HEK293 (cell line): ENCODE measurements at regions not wholly inside any gene's neighbourhood (a gene's known extent, or its start where the extent isn't known, plus 50 kb on each side); places are given as distances from the start of the nearest gene placed in this dataset.

Experiments
- CTCF ChIA-PET: fragments of 350-600 bp; formaldehyde crosslinking; extraction: SDS; loops from one replicate; lab custom pipeline; 2021; ENCODE audit warnings: antibody characterized with exemption; lab: Yijun Ruan, JAX
- POLR2A ChIA-PET: fragments of 300-600 bp; formaldehyde crosslinking; extraction: SDS; loops from one replicate; lab custom pipeline; 2020; ENCODE audit warnings: antibody characterized with exemption, inconsistent platforms; lab: Yijun Ruan, JAX
- H3K27ac ChIP-seq: fragments of 200-500 bp; sonication (Bioruptor generic); 2 replicates; pipeline ENCODE4 v1.5.1; 2014; ENCODE audit warnings: low read depth, low read length, control low read depth, inconsistent platforms; ENCODE audit errors: extremely low read depth
- H3K36me3 ChIP-seq, 2 experiments: fragments of 200-500 bp in 1 of 2; sonication (Bioruptor generic) in 1 of 2; 1 replicate in 1 of 2; 2 replicates in 1 of 2; pipeline ENCODE4 v1.5.1; 2014 to 2017; ENCODE audit warnings: inconsistent platforms in 2 of 2, low read length in 2 of 2; ENCODE audit not compliant: control insufficient read depth in 2 of 2, insufficient read depth in 1 of 2
- H3K4me1 ChIP-seq: fragments of 200-500 bp; sonication (Bioruptor generic); 2 replicates; pipeline ENCODE4 v1.5.1; 2014; ENCODE audit warnings: mild to moderate bottlenecking, low read length, inconsistent platforms; ENCODE audit not compliant: control insufficient read depth, insufficient read depth
- H3K4me3 ChIP-seq: 2 replicates; pipeline ENCODE4 v1.5.1; 2011; ENCODE audit warnings: low read depth, mild to moderate bottlenecking, control low read depth, low read length, moderate library complexity
- H3K9me3 ChIP-seq: fragments of 200-500 bp; sonication (Bioruptor generic); 2 replicates; pipeline ENCODE4 v1.5.1; 2014; ENCODE audit warnings: low read depth, low read length, inconsistent platforms; ENCODE audit not compliant: control insufficient read depth, insufficient read depth
- AEBP2 ChIP-seq: fragments of 450-650 bp; formaldehyde crosslinking; IDR thresholded peaks from 2 replicates; pipeline ENCODE4 v1.5.1; 2016; ENCODE audit warnings: missing biosample characterization, missing genetic modification characterization, borderline replicate concordance
- BCL6B ChIP-seq: fragments of 450-650 bp; formaldehyde crosslinking; IDR thresholded peaks from 2 replicates; pipeline ENCODE4 v1.5.1; 2017; ENCODE audit warnings: missing biosample characterization, missing genetic modification characterization
- EGR2 ChIP-seq: fragments of 450-650 bp; formaldehyde crosslinking; IDR thresholded peaks from 2 replicates; pipeline ENCODE4 v1.5.1; 2016; ENCODE audit warnings: low read depth, missing biosample characterization, missing genetic modification characterization
- GLI4 ChIP-seq: fragments of 450-650 bp; formaldehyde crosslinking; IDR thresholded peaks from 2 replicates; pipeline ENCODE4 v1.5.1; 2016; ENCODE audit warnings: missing biosample characterization, missing genetic modification characterization
- RBAK ChIP-seq: fragments of 450-650 bp; formaldehyde crosslinking; IDR thresholded peaks from 2 replicates; pipeline ENCODE4 v1.5.1; 2016; ENCODE audit warnings: missing biosample characterization, missing genetic modification characterization
- TRIM28 ChIP-seq: IDR thresholded peaks from 2 replicates; pipeline ENCODE4 v1.6.1; 2011; ENCODE audit warnings: low read length, control low read depth, borderline replicate concordance
- ZBTB48 ChIP-seq: fragments of 450-650 bp; formaldehyde crosslinking; IDR thresholded peaks from 2 replicates; pipeline ENCODE4 v1.5.1; 2016; ENCODE audit warnings: missing biosample characterization, missing genetic modification characterization
- ZNF133 ChIP-seq: fragments of 450-650 bp; formaldehyde crosslinking; IDR thresholded peaks from 2 replicates; pipeline ENCODE4 v1.5.1; 2016; ENCODE audit warnings: missing biosample characterization, missing genetic modification characterization
- ZNF157 ChIP-seq: fragments of 450-650 bp; formaldehyde crosslinking; IDR thresholded peaks from 2 replicates; pipeline ENCODE4 v1.5.1; 2016; ENCODE audit warnings: missing biosample characterization, missing genetic modification characterization
- ZNF18 ChIP-seq: fragments of 450-650 bp; formaldehyde crosslinking; IDR thresholded peaks from 2 replicates; pipeline ENCODE4 v1.5.1; 2016; ENCODE audit warnings: missing biosample characterization, missing genetic modification characterization
- ZNF211 ChIP-seq: fragments of 450-650 bp; formaldehyde crosslinking; IDR thresholded peaks from 2 replicates; pipeline ENCODE4 v1.5.1; 2016; ENCODE audit warnings: low read depth, missing biosample characterization, missing genetic modification characterization
- ZNF214 ChIP-seq: fragments of 450-650 bp; formaldehyde crosslinking; IDR thresholded peaks from 2 replicates; pipeline ENCODE4 v1.5.1; 2017; ENCODE audit warnings: missing biosample characterization, mild to moderate bottlenecking, missing genetic modification characterization, borderline replicate concordance
- ZNF221 ChIP-seq: fragments of 450-650 bp; formaldehyde crosslinking; IDR thresholded peaks from 2 replicates; pipeline ENCODE4 v1.5.1; 2017; ENCODE audit warnings: missing biosample characterization, missing genetic modification characterization, borderline replicate concordance
- ZNF26 ChIP-seq: fragments of 450-650 bp; formaldehyde crosslinking; IDR thresholded peaks from 2 replicates; pipeline ENCODE4 v1.5.1; 2016; ENCODE audit warnings: missing biosample characterization, missing genetic modification characterization
- ZNF335 ChIP-seq: fragments of 450-650 bp; formaldehyde crosslinking; conservative IDR thresholded peaks from 2 replicates; pipeline ENCODE4 v1.5.1; 2016; ENCODE audit warnings: missing biosample characterization, missing genetic modification characterization
- ZNF416 ChIP-seq: fragments of 450-650 bp; formaldehyde crosslinking; IDR thresholded peaks from 2 replicates; pipeline ENCODE4 v1.5.1; 2016; ENCODE audit warnings: missing biosample characterization, missing genetic modification characterization
- ZNF548 ChIP-seq: fragments of 450-650 bp; formaldehyde crosslinking; IDR thresholded peaks from 2 replicates; pipeline ENCODE4 v1.5.1; 2016; ENCODE audit warnings: missing biosample characterization, missing genetic modification characterization
- ZNF558 ChIP-seq: fragments of 450-650 bp; formaldehyde crosslinking; IDR thresholded peaks from 2 replicates; pipeline ENCODE4 v1.5.1; 2016; ENCODE audit warnings: missing biosample characterization, missing genetic modification characterization
- ZNF645 ChIP-seq: fragments of 450-650 bp; formaldehyde crosslinking; IDR thresholded peaks from 2 replicates; pipeline ENCODE4; 2016; ENCODE audit warnings: missing biosample characterization, missing genetic modification characterization
- ZNF768 ChIP-seq: fragments of 450-650 bp; formaldehyde crosslinking; IDR thresholded peaks from 2 replicates; pipeline ENCODE4 v1.5.1; 2018; ENCODE audit warnings: missing biosample characterization, mild to moderate bottlenecking, missing genetic modification characterization
- ZNF785 ChIP-seq: fragments of 450-650 bp; formaldehyde crosslinking; IDR thresholded peaks from 2 replicates; pipeline ENCODE4 v1.5.1; 2016; ENCODE audit warnings: missing biosample characterization, missing genetic modification characterization
- ZSCAN30 ChIP-seq: fragments of 450-650 bp; IDR thresholded peaks from 2 replicates; pipeline ENCODE4 v1.5.1; 2018; ENCODE audit warnings: missing biosample characterization, mild to moderate bottlenecking, missing genetic modification characterization, moderate library complexity

- TF ChIP-seq GLI4 (tag by site-specific recombination) (no peak), ZNF558 (tag by site-specific recombination) (no peak), ZNF221 (tag by site-specific recombination) (no peak)
- TF ChIP-seq, all 188 proteins: peak for 0
These were observed 416.3 kb downstream of the SHANK2 start (continued) for GRCh38 chr11:70836071-70836470.

- POLR2A ChIA-PET: no interaction called here
- Histone ChIP-seq H3K36me3 (no peaks in the 10 kb centered on the region), H3K4me1 (no peaks in the 10 kb centered on the region), H3K9me3 (no peaks in the 10 kb centered on the region), H3K4me3 (no peak overlapping the region), H3K27ac (no peak overlapping the region)
- no peak for TF ChIP-seq ZNF785 (tag by site-specific recombination)
- TF ChIP-seq BCL6B (tag by site-specific recombination): no peak
- peak; percentile 94 for TF ChIP-seq ZNF26 (tag by site-specific recombination)
- no peak for TF ChIP-seq ZNF133 (tag by site-specific recombination)
- TF ChIP-seq ZNF768 (tag by site-specific recombination): no peak
- TF ChIP-seq ZNF18 (tag by site-specific recombination): no peak
- no peak for TF ChIP-seq ZNF211
- CTCF ChIA-PET: no interaction called here
These were observed 414.2 kb downstream of the SHANK2 start for GRCh38 chr11:70838198-70838597.

- Histone ChIP-seq H3K27ac (no peak overlapping the region), H3K4me3 (no peak overlapping the region), H3K36me3 (no peaks in the 10 kb centered on the region), H3K4me1 (no peaks in the 10 kb centered on the region), H3K9me3 (no peaks in the 10 kb centered on the region)
- CTCF ChIA-PET: interaction anchor here (0.8 kb wide), 1 partner anchor 247 kb away, joined by 3 read pairs; no protein-coding TSS in a partner anchor
- TF ChIP-seq AEBP2 (no peak), ZNF416 (no peak)
- POLR2A ChIA-PET: no interaction called here
These were observed 412.5 kb downstream of the SHANK2 start for GRCh38 chr11:70839851-70840250.

- CTCF ChIA-PET: no interaction called here
These were observed 411.1 kb downstream of the SHANK2 start for GRCh38 chr11:70841264-70841663.

More at GRCh38 chr11:70841264-70841663, 411.1 kb downstream of the SHANK2 start:
- no peaks in the 10 kb centered on the region for H3K4me1 ChIP-seq
- POLR2A ChIA-PET: no interaction called here
- TF ChIP-seq ZNF548 (tag by site-specific recombination) (no peak), BCL6B (tag by site-specific recombination) (no peak), ZNF157 (tag by site-specific recombination) (no peak), ZNF335 (tag by site-specific recombination) (no peak), TRIM28 (no peak), ZBTB48 (tag by site-specific recombination) (no peak), ZSCAN30 (tag by site-specific recombination) (no peak), ZNF645 (tag by site-specific recombination) (no peak), RBAK (tag by site-specific recombination) (no peak), EGR2 (tag by site-specific recombination) (no peak), ZNF214 (tag by site-specific recombination) (no peak)
- H3K36me3 ChIP-seq: no peaks in the 10 kb centered on the region
- H3K4me3 ChIP-seq: no peak overlapping the region
- no peak overlapping the region for H3K27ac ChIP-seq
- H3K9me3 ChIP-seq: no peaks in the 10 kb centered on the region
